GM12872 (cell line): ENCODE measurements at regions not wholly inside any gene's neighbourhood (a gene's known extent, or its start where the extent isn't known, plus 50 kb on each side); places are given as distances from the start of the nearest gene placed in this dataset.

Experiments used
- CTCF ChIP-seq: IDR thresholded peaks from 3 replicates; pipeline ENCODE4 v1.5.1; 2011; ENCODE audit warnings: low read depth, mild to moderate bottlenecking, low read length, moderate library complexity; ENCODE audit not compliant: insufficient read depth

- no peak for TF ChIP-seq CTCF
Measured at GRCh38 chr10:94076325-94076841, 82.7 kb downstream of the PLCE1 start.

GRCh38 chr10:94077042-94077441 lies 83.3 kb downstream of the PLCE1 start:
- TF ChIP-seq CTCF = no peak

GRCh38 chr10:94080108-94080507 lies 86.4 kb downstream of the PLCE1 start:
- no peak for TF ChIP-seq CTCF

GRCh38 chr10:94083662-94084265 lies 90.0 kb downstream of the PLCE1 start:
- no peak for TF ChIP-seq CTCF

- TF ChIP-seq CTCF = no peak
Measured at GRCh38 chr10:94084344-94084743, 90.6 kb downstream of the PLCE1 start.

- TF ChIP-seq CTCF = no peak
Measured at GRCh38 chr10:94085288-94085687, 91.6 kb downstream of the PLCE1 start.

- TF ChIP-seq CTCF = no peak
Measured at GRCh38 chr10:94085766-94086437, 92.2 kb downstream of the PLCE1 start.
